HG03064 (cell line): ENCODE measurements at regions not wholly inside any gene's neighbourhood (a gene's known extent, or its start where the extent isn't known, plus 50 kb on each side); places are given as distances from the start of the nearest gene placed in this dataset.

ENCODE experiments used
- ATAC-seq: cut with Tn5 transposase; IDR thresholded peaks from one replicate; pipeline ENCODE4 v1.9.1; 2021; ENCODE audit warnings: low read depth; ENCODE audit not compliant: unreplicated experiment

- no peak for ATAC-seq
Observed at GRCh38 chr6:122079916-122080315, 319.5 kb upstream of the HSF2 start.

GRCh38 chr6:122081921-122082320 is 317.5 kb upstream of the HSF2 start:
- no peak for ATAC-seq

GRCh38 chr6:122082370-122082769 is 317.1 kb upstream of the HSF2 start:
- no peak for ATAC-seq

- no peak for ATAC-seq
Observed at GRCh38 chr6:122092366-122092765, 307.1 kb upstream of the HSF2 start.

GRCh38 chr6:122098201-122098678 is 301.2 kb upstream of the HSF2 start:
- ATAC-seq = no peak

- no peak for ATAC-seq
Observed at GRCh38 chr6:122102026-122102425, 297.4 kb upstream of the HSF2 start.

GRCh38 chr6:122107256-122107852 is 292.1 kb upstream of the HSF2 start:
- ATAC-seq = no peak

GRCh38 chr6:122109075-122109474 is 290.4 kb upstream of the HSF2 start:
- no peak for ATAC-seq

- ATAC-seq = no peak
Observed at GRCh38 chr6:122114717-122115116, 284.7 kb upstream of the HSF2 start.

GRCh38 chr6:122116119-122116834 is 283.2 kb upstream of the HSF2 start:
- no peak for ATAC-seq

- ATAC-seq = no peak
Observed at GRCh38 chr6:122116835-122117627, 282.4 kb upstream of the HSF2 start.

GRCh38 chr6:122118945-122119506 is 280.4 kb upstream of the HSF2 start:
- no peak for ATAC-seq

GRCh38 chr6:122122202-122122601 is 277.2 kb upstream of the HSF2 start:
- ATAC-seq = no peak

- ATAC-seq = no peak
Observed at GRCh38 chr6:122122686-122123085, 276.8 kb upstream of the HSF2 start.

- no peak for ATAC-seq
Observed at GRCh38 chr6:122124908-122125307, 274.5 kb upstream of the HSF2 start.

- ATAC-seq = no peak
Observed at GRCh38 chr6:122126894-122127293, 272.6 kb upstream of the HSF2 start.

GRCh38 chr6:122128445-122128844 is 271.0 kb upstream of the HSF2 start:
- no peak for ATAC-seq

- ATAC-seq = no peak
Observed at GRCh38 chr6:122129313-122130025, 270.0 kb upstream of the HSF2 start.

GRCh38 chr6:122130026-122130348 is 269.5 kb upstream of the HSF2 start:
- ATAC-seq = no peak

GRCh38 chr6:122130518-122130917 is 268.9 kb upstream of the HSF2 start:
- no peak for ATAC-seq

GRCh38 chr6:122136386-122136785 is 263.1 kb upstream of the HSF2 start:
- ATAC-seq = no peak
